Neural progenitor cell (in vitro differentiated cells): ENCODE measurements at regions not wholly inside any gene's neighbourhood (a gene's known extent, or its start where the extent isn't known, plus 50 kb on each side); places are given as distances from the start of the nearest gene placed in this dataset.

Source experiments
- DNase-seq: peaks from one replicate; pipeline ENCODE4 v3.0.0-alpha.2; 2016; ENCODE audit warnings: low spot score
- H2AFZ ChIP-seq: fragments of 200-600 bp; sonication (generic); replicated peaks from 2 replicates; pipeline ENCODE4 v1.6.1; 2016; ENCODE audit warnings: antibody characterized with exemption
- H3F3A ChIP-seq: fragments of 200-600 bp; sonication (generic); 2 replicates; pipeline ENCODE4 v1.6.1; 2016; ENCODE audit warnings: antibody characterized with exemption, low read depth
- H3K27ac ChIP-seq: fragments of 200-600 bp; sonication (generic); 2 replicates; pipeline ENCODE4 v1.5.1; 2016; ENCODE audit warnings: mild to moderate bottlenecking
- H3K27me3 ChIP-seq: fragments of 200-600 bp; sonication (generic); 2 replicates; pipeline ENCODE4 v1.6.1; 2016; ENCODE audit warnings: mild to moderate bottlenecking, moderate library complexity
- H3K36me3 ChIP-seq: fragments of 200-600 bp; sonication (generic); 2 replicates; pipeline ENCODE4 v1.5.1; 2016
- H3K4me1 ChIP-seq: fragments of 200-600 bp; sonication (generic); 2 replicates; pipeline ENCODE4 v1.6.1; 2016; ENCODE audit warnings: mixed run types
- H3K4me2 ChIP-seq: fragments of 200-600 bp; sonication (generic); 2 replicates; pipeline ENCODE4 v1.6.1; 2016
- H3K4me3 ChIP-seq: fragments of 200-600 bp; sonication (generic); 2 replicates; pipeline ENCODE4 v1.5.1; 2016
- H3K79me2 ChIP-seq: fragments of 200-600 bp; sonication (generic); 2 replicates; pipeline ENCODE4 v1.6.1; 2016; ENCODE audit warnings: low read depth
- H3K9ac ChIP-seq: fragments of 200-600 bp; sonication (generic); 2 replicates; pipeline ENCODE4 v1.6.1; 2016
- H3K9me3 ChIP-seq: fragments of 200-600 bp; sonication (generic); 2 replicates; pipeline ENCODE4 v1.5.1; 2016; ENCODE audit warnings: low read depth
- H4K20me1 ChIP-seq: fragments of 200-600 bp; sonication (generic); 2 replicates; pipeline ENCODE4 v1.6.1; 2016; ENCODE audit warnings: low read depth
- H3K27ac Mint-ChIP-seq: 3 replicates; pipeline ENCODE4 v1.8.0; 2021; ENCODE audit warnings: mixed read lengths
- H3K27me3 Mint-ChIP-seq: 2 replicates; pipeline ENCODE4 v1.8.0; 2022; ENCODE audit warnings: low read depth, mild to moderate bottlenecking, inconsistent platforms, moderate library complexity, mixed read lengths; ENCODE audit not compliant: insufficient read depth
- H3K36me3 Mint-ChIP-seq: 3 replicates; pipeline ENCODE4 v1.8.0; 2021; ENCODE audit warnings: mixed read lengths
- H3K4me1 Mint-ChIP-seq: 3 replicates; pipeline ENCODE4 v1.8.0; 2021; ENCODE audit warnings: mixed read lengths
- H3K4me3 Mint-ChIP-seq: 3 replicates; pipeline ENCODE4 v1.8.0; 2021; ENCODE audit warnings: mild to moderate bottlenecking, moderate library complexity, mixed read lengths
- H3K9me3 Mint-ChIP-seq: 3 replicates; pipeline ENCODE4 v1.8.0; 2020; ENCODE audit warnings: mixed read lengths
- EZH2 ChIP-seq: fragments of 200-600 bp; sonication (generic); IDR thresholded peaks from 2 replicates; pipeline ENCODE4 v1.6.1; 2017; ENCODE audit warnings: antibody characterized with exemption, mild to moderate bottlenecking, moderate library complexity
- EZH2phosphoT487 ChIP-seq: fragments of 200-600 bp; sonication (generic); IDR thresholded peaks from 2 replicates; pipeline ENCODE4 v1.6.1; 2017; ENCODE audit warnings: antibody characterized with exemption
- TF ChIP-seq, protein P1 (sequence below): fragments of 200-600 bp; sonication (generic); IDR thresholded peaks from 2 replicates; pipeline ENCODE4 v1.5.1; 2017; ENCODE audit warnings: antibody characterized with exemption, mild to moderate bottlenecking

DNA sequence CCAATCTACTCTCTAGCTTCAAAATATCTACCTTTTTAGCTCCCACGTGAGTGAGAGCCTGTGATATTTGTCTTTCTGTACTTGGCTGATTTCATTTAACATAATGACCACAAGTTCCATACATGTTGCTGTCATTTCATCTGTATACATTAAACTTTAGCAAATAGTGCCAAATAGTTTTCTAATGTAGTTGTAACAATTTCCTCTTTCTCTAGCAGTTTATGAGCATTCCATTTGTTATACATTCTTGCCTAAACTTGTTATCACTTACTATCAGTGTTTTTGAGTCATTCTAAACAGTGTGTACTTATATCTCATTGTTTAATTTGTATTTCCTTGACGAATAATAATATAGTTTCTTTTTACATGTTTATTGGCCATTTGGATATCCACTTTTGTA is 77.2 kb downstream of the NEUROD6 start:
- H3K27me3 Mint-ChIP-seq = no peaks in the 10 kb centered on the region
- H3K4me3 Mint-ChIP-seq = no peak overlapping the region
- no peak overlapping the region for H3K9ac ChIP-seq
- TF ChIP-seq EZH2 = no peak
- TF ChIP-seq EZH2phosphoT487 = no peak
- TF ChIP-seq, protein P1, sequence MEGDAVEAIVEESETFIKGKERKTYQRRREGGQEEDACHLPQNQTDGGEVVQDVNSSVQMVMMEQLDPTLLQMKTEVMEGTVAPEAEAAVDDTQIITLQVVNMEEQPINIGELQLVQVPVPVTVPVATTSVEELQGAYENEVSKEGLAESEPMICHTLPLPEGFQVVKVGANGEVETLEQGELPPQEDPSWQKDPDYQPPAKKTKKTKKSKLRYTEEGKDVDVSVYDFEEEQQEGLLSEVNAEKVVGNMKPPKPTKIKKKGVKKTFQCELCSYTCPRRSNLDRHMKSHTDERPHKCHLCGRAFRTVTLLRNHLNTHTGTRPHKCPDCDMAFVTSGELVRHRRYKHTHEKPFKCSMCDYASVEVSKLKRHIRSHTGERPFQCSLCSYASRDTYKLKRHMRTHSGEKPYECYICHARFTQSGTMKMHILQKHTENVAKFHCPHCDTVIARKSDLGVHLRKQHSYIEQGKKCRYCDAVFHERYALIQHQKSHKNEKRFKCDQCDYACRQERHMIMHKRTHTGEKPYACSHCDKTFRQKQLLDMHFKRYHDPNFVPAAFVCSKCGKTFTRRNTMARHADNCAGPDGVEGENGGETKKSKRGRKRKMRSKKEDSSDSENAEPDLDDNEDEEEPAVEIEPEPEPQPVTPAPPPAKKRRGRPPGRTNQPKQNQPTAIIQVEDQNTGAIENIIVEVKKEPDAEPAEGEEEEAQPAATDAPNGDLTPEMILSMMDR = no peak
- no peak overlapping the region for H3K4me3 ChIP-seq
- H3K4me2 ChIP-seq = no peak overlapping the region
- H3K9me3 ChIP-seq = no peaks in the 10 kb centered on the region
- no peak overlapping the region for H3K27ac Mint-ChIP-seq
- H3K27me3 ChIP-seq = no peaks in the 10 kb centered on the region
- H3K36me3 Mint-ChIP-seq = no peaks in the 10 kb centered on the region
- no peak for DNase-seq
- H3K79me2 ChIP-seq = no peaks in the 10 kb centered on the region
- no peaks in the 10 kb centered on the region for H3K4me1 Mint-ChIP-seq
- H4K20me1 ChIP-seq = no peaks in the 10 kb centered on the region
- H3F3A ChIP-seq = no peaks in the 10 kb centered on the region
- no peaks in the 10 kb centered on the region for H3K36me3 ChIP-seq
- no peaks in the 10 kb centered on the region for H3K9me3 Mint-ChIP-seq
- H2AFZ ChIP-seq = no peak overlapping the region
- H3K27ac ChIP-seq = no peak overlapping the region
- H3K4me1 ChIP-seq = no peaks in the 10 kb centered on the region

DNA sequence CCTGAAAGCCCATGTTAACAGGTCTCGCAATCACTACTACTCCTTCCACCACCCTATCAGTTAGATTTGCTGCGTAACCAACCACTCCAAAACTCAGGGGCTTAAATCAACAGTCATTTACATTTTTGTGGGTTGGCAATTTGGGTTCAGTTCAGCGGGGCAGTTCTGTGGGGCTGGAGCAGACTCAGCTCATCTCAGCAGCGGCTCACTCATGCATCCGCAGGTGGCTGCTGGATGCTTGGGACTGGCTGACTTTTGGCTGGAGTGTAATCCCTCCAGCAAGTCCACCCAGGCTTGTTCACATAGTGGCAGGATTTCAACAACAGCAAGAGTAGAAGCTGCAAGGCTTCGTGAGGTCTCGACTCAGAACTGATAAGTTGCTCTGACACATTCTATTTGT is 79.2 kb downstream of the NEUROD6 start:
- Histone ChIP-seq H3K27me3 (no peaks in the 10 kb centered on the region), H3F3A (peaks cover 3% of the 10 kb centered on the region), H3K9ac (no peak overlapping the region), H3K79me2 (no peaks in the 10 kb centered on the region), H3K4me1 (no peaks in the 10 kb centered on the region), H3K4me2 (no peak overlapping the region), H3K9me3 (no peaks in the 10 kb centered on the region), H2AFZ (no peak overlapping the region), H3K27ac (no peak overlapping the region), H4K20me1 (no peaks in the 10 kb centered on the region), H3K4me3 (no peak overlapping the region), H3K36me3 (no peaks in the 10 kb centered on the region)
- H3K9me3 Mint-ChIP-seq = no peaks in the 10 kb centered on the region
- H3K36me3 Mint-ChIP-seq = no peaks in the 10 kb centered on the region
- DNase-seq = peak; percentile 49
- H3K27ac Mint-ChIP-seq = no peak overlapping the region
- H3K27me3 Mint-ChIP-seq = no peaks in the 10 kb centered on the region
- no peak for TF ChIP-seq EZH2
- no peak for TF ChIP-seq EZH2phosphoT487
- TF ChIP-seq, protein P1 = no peak
- H3K4me1 Mint-ChIP-seq = no peaks in the 10 kb centered on the region
- H3K4me3 Mint-ChIP-seq = no peak overlapping the region

DNA sequence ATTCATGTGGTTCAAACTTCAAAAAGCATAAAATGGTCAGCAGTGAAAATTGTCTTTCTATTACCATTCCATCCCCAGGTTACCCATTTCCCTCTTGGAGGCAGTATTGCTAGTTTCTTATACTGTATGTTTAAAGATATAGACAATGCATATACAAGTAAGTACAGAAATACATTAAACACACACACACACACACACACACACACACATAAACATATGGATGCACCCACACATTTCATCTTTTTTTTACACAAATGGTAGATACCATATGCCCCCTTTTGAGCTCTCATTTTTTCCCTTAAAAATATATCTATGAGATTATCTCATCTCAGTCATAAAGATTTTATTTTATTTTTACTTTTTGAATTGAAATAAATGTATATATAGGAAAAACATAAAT is 79.7 kb downstream of the NEUROD6 start:
- Histone ChIP-seq H3K9me3 (no peaks in the 10 kb centered on the region), H3K4me2 (no peak overlapping the region), H4K20me1 (no peaks in the 10 kb centered on the region), H3K27me3 (no peaks in the 10 kb centered on the region), H3K27ac (no peak overlapping the region), H3K36me3 (no peaks in the 10 kb centered on the region), H3F3A (peaks cover 3% of the 10 kb centered on the region), H3K79me2 (no peaks in the 10 kb centered on the region), H2AFZ (no peak overlapping the region), H3K4me1 (no peaks in the 10 kb centered on the region), H3K9ac (no peak overlapping the region), H3K4me3 (no peak overlapping the region)
- DNase-seq = no peak
- Mint-ChIP-seq H3K27ac (no peak overlapping the region), H3K4me1 (no peaks in the 10 kb centered on the region), H3K9me3 (no peaks in the 10 kb centered on the region), H3K4me3 (no peak overlapping the region), H3K27me3 (no peaks in the 10 kb centered on the region), H3K36me3 (no peaks in the 10 kb centered on the region)
- TF ChIP-seq EZH2 (no peak), EZH2phosphoT487 (no peak)
- TF ChIP-seq, protein P1 = no peak

DNA sequence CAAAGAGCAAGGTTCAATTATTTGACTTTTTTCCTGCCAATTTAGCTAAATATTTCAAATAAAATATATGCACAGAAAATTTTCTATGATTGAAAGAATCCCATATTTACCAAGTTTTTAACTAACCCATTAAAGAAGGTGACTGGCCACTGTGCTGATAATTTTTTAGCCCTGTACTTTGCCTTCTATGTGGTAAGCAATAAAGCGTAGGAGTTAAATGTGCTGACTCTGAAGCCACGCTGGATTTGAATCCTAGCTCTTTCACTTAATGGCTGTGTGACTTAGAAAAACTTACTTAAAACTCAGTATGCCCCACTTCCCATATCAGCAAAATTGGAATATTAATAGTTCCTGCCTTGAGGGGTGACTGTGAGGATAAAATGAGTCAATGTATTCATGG is 82.1 kb downstream of the NEUROD6 start:
- no peaks in the 10 kb centered on the region for H3K36me3 ChIP-seq
- no peak overlapping the region for H3K4me2 ChIP-seq
- no peak overlapping the region for H3K4me3 Mint-ChIP-seq

More for the DNA sequence above, 82.1 kb downstream of the NEUROD6 start:
- H3K27me3 ChIP-seq = no peaks in the 10 kb centered on the region
- Mint-ChIP-seq H3K4me1 (no peaks in the 10 kb centered on the region), H3K27ac (no peak overlapping the region), H3K36me3 (no peaks in the 10 kb centered on the region), H3K9me3 (no peaks in the 10 kb centered on the region), H3K27me3 (no peaks in the 10 kb centered on the region)
- H4K20me1 ChIP-seq = no peaks in the 10 kb centered on the region
- H3K4me1 ChIP-seq = no peaks in the 10 kb centered on the region
- H3K79me2 ChIP-seq = no peaks in the 10 kb centered on the region
- no peak overlapping the region for H3K27ac ChIP-seq
- H2AFZ ChIP-seq = no peak overlapping the region
- no peak overlapping the region for H3K4me3 ChIP-seq
- H3F3A ChIP-seq = peaks cover 3% of the 10 kb centered on the region
- TF ChIP-seq, protein P1 = no peak
- TF ChIP-seq EZH2phosphoT487 (no peak), EZH2 (no peak)
- H3K9me3 ChIP-seq = no peaks in the 10 kb centered on the region
- H3K9ac ChIP-seq = no peak overlapping the region
- DNase-seq = no peak
